DOHH2 (cell line): ENCODE measurements at regions not wholly inside any gene's neighbourhood (a gene's known extent, or its start where the extent isn't known, plus 50 kb on each side); places are given as distances from the start of the nearest gene placed in this dataset.

Experiments
- H3F3A ChIP-seq: fragments of 200-600 bp; sonication (generic), shearing (Covaris generic); 2 replicates; pipeline ENCODE4 v1.6.0; 2016; ENCODE audit warnings: antibody characterized with exemption, mild to moderate bottlenecking; ENCODE audit not compliant: control insufficient read depth, insufficient read depth
- H3K27ac ChIP-seq: fragments of 200-600 bp; sonication (generic); 2 replicates; pipeline ENCODE4 v1.5.1; 2014; ENCODE audit warnings: low read depth, mild to moderate bottlenecking, low read length, moderate library complexity
- H3K27me3 ChIP-seq: fragments of 200-600 bp; sonication (generic); 2 replicates; pipeline ENCODE4 v1.6.1; 2014; ENCODE audit warnings: mild to moderate bottlenecking, low read length, mixed read lengths; ENCODE audit not compliant: control insufficient read depth
- H3K36me3 ChIP-seq: fragments of 200-600 bp; sonication (generic); 2 replicates; pipeline ENCODE4 v1.6.1; 2014; ENCODE audit warnings: mild to moderate bottlenecking, low read length, moderate library complexity, mixed read lengths; ENCODE audit not compliant: control insufficient read depth
- H3K4me1 ChIP-seq: fragments of 200-600 bp; sonication (generic); 2 replicates; pipeline ENCODE4 v1.6.1; 2014; ENCODE audit warnings: mild to moderate bottlenecking, low read length, mixed read lengths; ENCODE audit not compliant: control insufficient read depth
- H3K4me2 ChIP-seq: fragments of 200-600 bp; sonication (generic); 2 replicates; pipeline ENCODE4 v1.6.0; 2014; ENCODE audit warnings: mild to moderate bottlenecking, low read length, moderate library complexity
- H3K4me3 ChIP-seq: fragments of 200-600 bp; sonication (generic); 2 replicates; pipeline ENCODE4 v1.5.1; 2014; ENCODE audit warnings: mild to moderate bottlenecking, low read length, mixed read lengths
- H3K79me2 ChIP-seq: fragments of 200-600 bp; sonication (generic); 2 replicates; pipeline ENCODE4 v1.6.1; 2014; ENCODE audit warnings: mild to moderate bottlenecking, low read length, mixed read lengths; ENCODE audit not compliant: control insufficient read depth
- H3K9me2 ChIP-seq: fragments of 200-600 bp; sonication (generic); replicated peaks from 2 replicates; pipeline ENCODE4 v1.6.1; 2014; ENCODE audit warnings: mild to moderate bottlenecking, low read length, mixed read lengths; ENCODE audit not compliant: control insufficient read depth
- H3K9me3 ChIP-seq: fragments of 200-600 bp; sonication (generic); 2 replicates; pipeline ENCODE4 v1.6.1; 2014; ENCODE audit warnings: antibody characterized with exemption, low read length, mixed read lengths; ENCODE audit not compliant: control insufficient read depth, insufficient read depth
- H4K20me1 ChIP-seq: fragments of 200-600 bp; sonication (generic); 2 replicates; pipeline ENCODE4 v1.6.0; 2014; ENCODE audit warnings: low read depth, mild to moderate bottlenecking, antibody characterized with exemption, low read length, moderate library complexity; ENCODE audit not compliant: control insufficient read depth, insufficient read depth
- CTCF ChIP-seq: fragments of 200-600 bp; sonication (generic); IDR thresholded peaks from one replicate; pipeline ENCODE4 v1.5.1; 2014; ENCODE audit warnings: antibody characterized with exemption, mild to moderate bottlenecking, low read depth, low read length; ENCODE audit not compliant: poor library complexity, severe bottlenecking
- EZH2phosphoT487 ChIP-seq: fragments of 200-600 bp; sonication (generic); IDR thresholded peaks from 2 replicates; pipeline ENCODE4 v1.6.1; 2017; ENCODE audit warnings: borderline replicate concordance, mild to moderate bottlenecking, antibody characterized with exemption, low read length, moderate library complexity, mixed read lengths

GRCh38 chr3:24582431-24583403 lies 88.1 kb upstream of the THRB start:
- Histone ChIP-seq H3K9me2 (no peaks in the 10 kb centered on the region), H3K4me3 (no peak overlapping the region), H3K79me2 (no peaks in the 10 kb centered on the region), H4K20me1 (no peaks in the 10 kb centered on the region), H3K4me2 (no peak overlapping the region), H3K9me3 (no peaks in the 10 kb centered on the region), H3F3A (no peaks in the 10 kb centered on the region), H3K4me1 (no peaks in the 10 kb centered on the region), H3K27me3 (no peaks in the 10 kb centered on the region), H3K27ac (no peak overlapping the region), H3K36me3 (no peaks in the 10 kb centered on the region)
- no peak for TF ChIP-seq EZH2phosphoT487
- TF ChIP-seq CTCF: no peak

- no peaks in the 10 kb centered on the region for H3K36me3 ChIP-seq
- no peaks in the 10 kb centered on the region for H3K9me2 ChIP-seq
- H3K79me2 ChIP-seq: no peaks in the 10 kb centered on the region
- no peaks in the 10 kb centered on the region for H3K4me1 ChIP-seq
- H3K4me2 ChIP-seq: no peak overlapping the region
- no peaks in the 10 kb centered on the region for H3K9me3 ChIP-seq
- H3K4me3 ChIP-seq: no peak overlapping the region
- TF ChIP-seq CTCF: no peak
- no peak for TF ChIP-seq EZH2phosphoT487
- H3K27me3 ChIP-seq: no peaks in the 10 kb centered on the region; the same call in 1 of the 2 replicates
- H3F3A ChIP-seq: no peaks in the 10 kb centered on the region
- no peaks in the 10 kb centered on the region for H4K20me1 ChIP-seq
- H3K27ac ChIP-seq: no peak overlapping the region
These were observed 92.3 kb upstream of the THRB start for GRCh38 chr3:24586920-24587319.

GRCh38 chr3:24588629-24589512 lies 94.2 kb upstream of the THRB start:
- H3K9me3 ChIP-seq: no peaks in the 10 kb centered on the region

More at GRCh38 chr3:24588629-24589512, 94.2 kb upstream of the THRB start:
- Histone ChIP-seq H3F3A (no peaks in the 10 kb centered on the region), H3K27ac (no peak overlapping the region), H3K79me2 (no peaks in the 10 kb centered on the region), H3K9me2 (no peaks in the 10 kb centered on the region), H3K4me2 (no peak overlapping the region), H3K27me3 (no peaks in the 10 kb centered on the region; the same call in 1 of the 2 replicates), H3K4me1 (no peaks in the 10 kb centered on the region), H3K36me3 (no peaks in the 10 kb centered on the region), H4K20me1 (no peaks in the 10 kb centered on the region), H3K4me3 (no peak overlapping the region)
- no peak for TF ChIP-seq CTCF
- TF ChIP-seq EZH2phosphoT487: no peak
